Upper lobe of left lung (tissue), 6 donors: ENCODE measurements at regions not wholly inside any gene's neighbourhood (a gene's known extent, or its start where the extent isn't known, plus 50 kb on each side); places are given as distances from the start of the nearest gene placed in this dataset.

ENCODE experiments used
- ATAC-seq, 2 donors: fragments of 200-7000 bp; cut with Tn5 transposase; one replicate each; pipeline ENCODE4 v1.9.1; 2022; ENCODE audit warnings: mild to moderate bottlenecking in 2 of 2, moderate library complexity in 2 of 2; ENCODE audit not compliant: low FRiP score in 2 of 2
- DNase-seq, 2 donors: peaks; one replicate each; pipeline ENCODE4 v3.0.0-alpha.2; 2019 to 2020
- H3K27ac ChIP-seq, 4 donors: fragments of 200-600 bp; sonication (generic); one replicate each; pipeline ENCODE4 v1.5.1; 2016 to 2019
- H3K27me3 ChIP-seq, 4 donors: fragments of 200-600 bp; sonication (generic); one replicate each; pipeline ENCODE4 v1.5.1; 2017 to 2019
- H3K36me3 ChIP-seq, 4 donors: fragments of 200-600 bp; sonication (generic); one replicate each; pipeline ENCODE4 v1.5.1; 2016 to 2019
- H3K4me1 ChIP-seq, 4 donors: fragments of 200-600 bp; sonication (generic); one replicate each; pipeline ENCODE4 v1.5.1; 2018 to 2019
- H3K4me3 ChIP-seq, 4 donors: fragments of 200-600 bp; sonication (generic); one replicate each; pipeline ENCODE4 v1.5.1; 2017 to 2019; ENCODE audit warnings: mild to moderate bottlenecking in 2 of 4, moderate library complexity in 1 of 4
- H3K9me3 ChIP-seq, 4 donors: fragments of 200-600 bp; sonication (generic); one replicate each; pipeline ENCODE4 v1.5.1; 2018 to 2019
- CTCF ChIP-seq, 6 experiments: fragments of 450-650 bp in 4 of 6; fragments of 200-600 bp in 2 of 6; sonication (generic) in 2 of 6; IDR thresholded peaks; one replicate each; pipeline ENCODE4 v1.5.1; 2016 to 2019; ENCODE audit warnings: antibody characterized with exemption in 6 of 6
- EP300 ChIP-seq, 4 donors: sonication (generic); formaldehyde crosslinking; IDR thresholded peaks; one replicate each; pipeline ENCODE4 v1.5.1; 2017; ENCODE audit warnings: antibody characterized with exemption in 4 of 4, control low read depth in 2 of 4
- POLR2A ChIP-seq, 4 donors: fragments of 450-650 bp; IDR thresholded peaks; one replicate each; pipeline ENCODE4 v1.5.1; 2016 to 2017; ENCODE audit warnings: antibody characterized with exemption in 4 of 4, mild to moderate bottlenecking in 2 of 4
- POLR2AphosphoS5 ChIP-seq, 2 donors: sonication (generic); formaldehyde crosslinking; IDR thresholded peaks; one replicate each; pipeline ENCODE4 v1.5.1; 2017; ENCODE audit warnings: antibody characterized with exemption in 2 of 2
- WGBS, 2 donors: methylation state at CpG; one replicate each; pipeline ENCODE4 v1.1.5; 2017 to 2018; 5-methylcytosine and 5-hydroxymethylcytosine counted together
- donor health status: DM: no; HTN: no; CAD: no; lungs with moderate emphysema.
- donor health status: DM: no; HTN: yes; CAD: no; lungs with severe emphysema.

- 68 to 77% methylated on average over 2 of the region's 2 CpGs for WGBS, 2 donors
- no peak for DNase-seq
- H3K9me3 ChIP-seq = no peaks in the 10 kb centered on the region
- H3K27me3 ChIP-seq = no peaks in the 10 kb centered on the region
- no peaks in the 10 kb centered on the region for H3K4me1 ChIP-seq
- ATAC-seq = no peak
- no peak overlapping the region for H3K27ac ChIP-seq
- TF ChIP-seq EP300 (IDR thresholded peaks at IDR 0.05) (no peak), POLR2A (IDR thresholded peaks at IDR 0.05) (no peak), POLR2AphosphoS5 (IDR thresholded peaks at IDR 0.05) (no peak), CTCF (IDR thresholded peaks at IDR 0.05) (no peak)
- H3K36me3 ChIP-seq = no peaks in the 10 kb centered on the region
- H3K4me3 ChIP-seq = no peak overlapping the region
These were observed 291.0 kb upstream of the SEMA6A start for GRCh38 chr5:116865651-116866050.

GRCh38 chr5:116864838-116865190 lies 290.2 kb upstream of the SEMA6A start:
- H3K4me1 ChIP-seq = no peaks in the 10 kb centered on the region
- H3K27me3 ChIP-seq = no peaks in the 10 kb centered on the region
- TF ChIP-seq EP300 (IDR thresholded peaks at IDR 0.05) (no peak), CTCF (IDR thresholded peaks at IDR 0.05) (no peak), POLR2A (IDR thresholded peaks at IDR 0.05) (no peak), POLR2AphosphoS5 (IDR thresholded peaks at IDR 0.05) (no peak)
- H3K4me3 ChIP-seq = no peak overlapping the region
- DNase-seq = no peak
- no peaks in the 10 kb centered on the region for H3K36me3 ChIP-seq
- H3K9me3 ChIP-seq = no peaks in the 10 kb centered on the region
- H3K27ac ChIP-seq = no peak overlapping the region
- no peak for ATAC-seq

GRCh38 chr5:116864157-116864837 lies 289.7 kb upstream of the SEMA6A start:
- Histone ChIP-seq H3K27ac (no peak overlapping the region), H3K36me3 (no peaks in the 10 kb centered on the region), H3K4me3 (no peak overlapping the region), H3K9me3 (no peaks in the 10 kb centered on the region), H3K27me3 (no peaks in the 10 kb centered on the region), H3K4me1 (no peaks in the 10 kb centered on the region)
- no peak for ATAC-seq
- DNase-seq = no peak
- TF ChIP-seq CTCF (IDR thresholded peaks at IDR 0.05) (no peak), POLR2AphosphoS5 (IDR thresholded peaks at IDR 0.05) (no peak), EP300 (IDR thresholded peaks at IDR 0.05) (no peak), POLR2A (IDR thresholded peaks at IDR 0.05) (no peak)
- WGBS, 2 donors = 50 to 58% methylated on average over 9 of the region's 9 CpGs

GRCh38 chr5:116862632-116863455 lies 288.2 kb upstream of the SEMA6A start:
- H3K27ac ChIP-seq = no peak overlapping the region
- WGBS, 2 donors = 83 to 86% methylated on average over 10 of the region's 10 CpGs
- no peaks in the 10 kb centered on the region for H3K9me3 ChIP-seq
- ATAC-seq (no peak), DNase-seq (no peak)
- TF ChIP-seq POLR2AphosphoS5 (IDR thresholded peaks at IDR 0.05) (no peak), EP300 (IDR thresholded peaks at IDR 0.05) (no peak), CTCF (IDR thresholded peaks at IDR 0.05) (no peak), POLR2A (IDR thresholded peaks at IDR 0.05) (no peak)
- H3K36me3 ChIP-seq = no peaks in the 10 kb centered on the region
- no peak overlapping the region for H3K4me3 ChIP-seq
- H3K27me3 ChIP-seq = no peaks in the 10 kb centered on the region
- H3K4me1 ChIP-seq = no peaks in the 10 kb centered on the region
